NCI-H226 (cell line): ENCODE measurements at regions not wholly inside any gene's neighbourhood (a gene's known extent, or its start where the extent isn't known, plus 50 kb on each side); places are given as distances from the start of the nearest gene placed in this dataset.
"Not testable (repeated sequence)": the region's sequence is repeated elsewhere in the genome, so short reads cannot be mapped to it uniquely, and the experiment has no call there.

Experiments
- DNase-seq: peaks from one replicate; pipeline ENCODE4 v3.0.0-alpha.2; 2015

DNA sequence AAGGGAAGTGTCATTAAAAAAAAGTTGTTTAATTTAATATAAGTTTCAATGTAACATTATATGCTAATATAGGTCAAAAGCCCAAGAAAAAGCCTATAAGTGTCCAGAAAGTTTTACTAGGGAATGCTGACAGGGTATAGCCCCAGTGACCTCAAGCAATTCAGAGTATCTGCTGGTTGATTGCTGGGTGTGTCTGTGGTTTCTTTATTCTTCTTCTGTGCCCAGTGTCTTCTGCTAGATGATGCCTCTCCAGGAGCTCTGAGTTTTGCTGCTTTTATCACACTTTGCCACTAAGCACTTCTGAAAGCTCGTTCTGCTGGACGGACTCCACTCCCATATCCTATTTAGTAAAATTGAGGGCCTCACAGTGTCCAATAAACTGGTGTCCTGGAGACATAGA lies 212.2 kb upstream of the NRG3 start:
- DNase-seq: no peak

- DNase-seq: not testable (repeated sequence)
These were observed 210.2 kb upstream of the NRG3 start for GRCh38 chr10:81664800-81665199.

DNA sequence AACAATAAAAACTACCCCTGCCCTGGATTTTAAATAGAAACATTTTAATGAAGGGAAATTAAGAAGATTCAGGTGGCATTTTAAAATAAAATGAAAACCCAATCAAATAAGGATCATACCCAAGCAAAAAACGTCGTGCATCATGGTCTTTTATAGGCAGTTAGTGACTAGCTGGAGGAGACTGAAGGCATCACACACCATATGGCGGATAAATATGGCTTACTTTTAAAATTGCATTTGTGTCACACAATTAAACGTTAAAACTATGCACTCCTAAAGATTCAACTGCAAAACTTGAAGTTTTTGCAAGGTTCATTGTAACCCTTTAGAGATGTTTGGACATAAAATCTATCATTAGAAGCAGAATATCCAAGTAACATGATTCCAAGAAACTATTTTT lies 200.1 kb upstream of the NRG3 start:
- DNase-seq: no peak

- DNase-seq: no peak
These were observed 195.7 kb upstream of the NRG3 start for GRCh38 chr10:81679291-81679690.

GRCh38 chr10:81680359-81680758 lies 194.6 kb upstream of the NRG3 start:
- DNase-seq: no peak

GRCh38 chr10:81688459-81688858 lies 186.5 kb upstream of the NRG3 start:
- no peak for DNase-seq

- no peak for DNase-seq
These were observed 178.2 kb upstream of the NRG3 start for GRCh38 chr10:81696609-81697388.

GRCh38 chr10:81704596-81704995 lies 170.4 kb upstream of the NRG3 start:
- DNase-seq: no peak

GRCh38 chr10:81708416-81708815 lies 166.6 kb upstream of the NRG3 start:
- no peak for DNase-seq

GRCh38 chr10:81708929-81709328 lies 166.1 kb upstream of the NRG3 start:
- DNase-seq: no peak

GRCh38 chr10:81722399-81722798 lies 152.6 kb upstream of the NRG3 start:
- no peak for DNase-seq

DNA sequence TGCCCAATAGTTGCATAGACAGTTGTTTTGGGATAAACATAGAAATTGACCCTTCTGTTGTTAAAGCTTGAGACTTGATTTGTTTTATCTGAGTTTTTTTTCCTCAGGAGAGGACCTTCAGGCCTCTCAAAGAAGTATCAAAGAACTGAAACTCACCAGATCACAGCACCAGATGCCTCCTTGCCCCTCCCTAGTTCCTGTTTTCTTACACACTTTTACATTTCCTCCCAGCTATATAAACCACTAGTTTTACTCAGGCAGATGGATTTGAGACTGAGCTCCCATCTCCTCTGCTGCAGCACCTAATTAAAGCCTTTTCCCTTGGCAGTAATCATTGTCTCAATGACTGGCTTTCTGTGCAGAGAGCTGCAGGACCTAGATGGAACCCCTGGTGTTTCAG lies 150.6 kb upstream of the NRG3 start:
- no peak for DNase-seq

- no peak for DNase-seq
These were observed 149.1 kb upstream of the NRG3 start for GRCh38 chr10:81725851-81726250.

GRCh38 chr10:81728692-81729091 lies 146.3 kb upstream of the NRG3 start:
- no peak for DNase-seq

DNA sequence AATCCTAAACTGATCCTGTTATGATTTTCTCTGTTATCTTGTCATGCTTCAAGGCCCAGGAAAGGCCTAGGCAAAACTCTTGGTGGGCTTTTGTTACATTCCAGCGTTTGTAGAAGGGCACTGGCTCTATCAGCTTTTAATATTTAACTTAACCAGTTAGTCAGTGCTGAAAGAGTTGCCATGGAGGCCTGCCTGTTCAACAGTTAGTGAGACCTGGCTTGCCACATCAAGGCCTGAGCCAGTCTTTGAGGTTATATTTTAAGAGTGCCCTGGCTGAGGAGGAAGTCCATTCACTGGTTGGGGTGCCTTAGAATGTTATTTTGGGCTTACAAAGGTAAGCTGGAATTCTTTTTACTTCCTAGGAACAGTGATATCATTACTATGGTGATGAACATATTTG lies 144.1 kb upstream of the NRG3 start:
- no peak for DNase-seq

DNA sequence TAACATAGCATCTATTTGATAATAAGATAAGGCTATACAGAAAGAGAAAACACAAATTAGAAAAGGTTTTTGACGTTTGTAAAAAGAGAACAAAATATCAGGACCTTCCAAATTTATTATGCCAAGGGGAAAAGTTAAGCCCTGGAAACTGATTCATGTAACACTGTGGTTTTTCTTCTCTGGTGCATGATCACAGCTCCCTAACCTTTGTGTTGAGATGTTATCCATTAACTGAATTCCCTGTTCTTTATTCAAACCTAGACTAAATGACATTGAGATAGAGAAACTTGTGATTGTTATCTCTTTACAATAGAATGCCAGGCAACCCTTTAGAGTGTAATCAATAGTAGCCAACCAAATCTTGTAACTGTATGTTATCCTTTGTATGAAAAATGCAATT lies 141.5 kb upstream of the NRG3 start:
- DNase-seq: no peak

DNA sequence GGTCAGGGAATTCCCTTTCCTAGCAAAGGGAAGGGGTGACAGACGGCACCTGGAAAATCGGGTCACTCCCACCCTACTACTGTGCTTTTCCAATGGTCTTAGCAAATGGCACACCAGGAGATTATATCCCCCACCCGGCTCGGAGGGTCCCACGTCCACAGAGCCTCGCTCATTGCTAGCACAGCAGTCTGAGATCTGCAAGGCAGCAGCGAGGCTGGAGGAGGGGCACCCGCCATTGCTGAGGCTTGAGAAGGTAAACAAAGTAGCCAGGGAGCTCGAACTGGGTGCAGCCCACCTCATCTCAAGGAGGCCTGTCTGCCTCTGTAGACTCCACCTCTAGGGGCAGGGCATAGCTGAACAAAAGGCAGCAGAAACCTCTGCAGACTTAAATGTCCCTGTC lies 139.8 kb upstream of the NRG3 start:
- not testable (repeated sequence) for DNase-seq

- DNase-seq: no peak
These were observed 115.9 kb upstream of the NRG3 start for GRCh38 chr10:81759111-81759510.

GRCh38 chr10:81784111-81784597 lies 90.8 kb upstream of the NRG3 start:
- DNase-seq: no peak

- no peak for DNase-seq
These were observed 82.3 kb upstream of the NRG3 start for GRCh38 chr10:81792729-81793128.

- DNase-seq: no peak
These were observed 68.2 kb upstream of the NRG3 start for GRCh38 chr10:81806842-81807241.

DNA sequence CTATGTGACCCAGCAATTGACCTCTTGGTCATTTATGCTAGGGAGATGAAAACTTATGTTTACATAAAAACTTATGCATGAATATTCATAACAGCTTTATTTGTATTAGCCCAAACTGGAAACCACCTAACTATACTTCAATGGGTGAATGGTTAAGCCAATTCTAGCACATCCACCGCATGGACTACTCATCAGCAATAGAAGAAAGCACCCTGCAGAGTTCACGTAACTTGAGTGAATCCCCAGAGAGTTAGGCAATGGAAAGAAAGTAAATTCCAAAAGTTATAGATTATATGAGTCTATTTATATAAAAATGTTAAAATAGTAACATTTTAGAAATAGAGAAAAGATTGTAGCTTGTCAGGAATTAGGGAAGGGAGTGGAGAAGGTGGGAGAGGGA lies 60.2 kb upstream of the NRG3 start:
- no peak for DNase-seq

GRCh38 chr10:81817596-81818170 lies 57.3 kb upstream of the NRG3 start:
- DNase-seq: no peak

GRCh38 chr10:81820418-81820817 lies 54.6 kb upstream of the NRG3 start:
- DNase-seq: no peak
